Right lobe of liver (tissue), 4 donors: ENCODE measurements at regions not wholly inside any gene's neighbourhood (a gene's known extent, or its start where the extent isn't known, plus 50 kb on each side); places are given as distances from the start of the nearest gene placed in this dataset.

ENCODE experiments used
- CTCF ChIP-seq, 4 donors: fragments of 200-600 bp in 3 of 4; fragments of 450-650 bp in 1 of 4; IDR thresholded peaks; one replicate each; pipeline versions ENCODE4 v1.5.1 to v1.8.0; 2016 to 2022; ENCODE audit warnings: antibody characterized with exemption in 4 of 4, mild to moderate bottlenecking in 2 of 4
- POLR2A ChIP-seq: fragments of 450-650 bp; IDR thresholded peaks from one replicate; pipeline ENCODE4 v1.6.1; 2017; ENCODE audit warnings: antibody characterized with exemption, mild to moderate bottlenecking
- donor health status: DM: no; HTN: no; CAD: no.
- donor health status: DM: no; HTN: no; CAD: no.
- donor health status: DM: no; HTN: yes; CAD: no.

- no peak for TF ChIP-seq CTCF (IDR thresholded peaks at IDR 0.05)
- no peak for TF ChIP-seq POLR2A
Measured at GRCh38 chr2:239790721-239791120, 234.4 kb downstream of the NDUFA10 start.
